ENCODE measurements at regions not wholly inside any gene's neighbourhood (a gene's known extent, or its start where the extent isn't known, plus 50 kb on each side); places are given as distances from the start of the nearest gene placed in this dataset.

DNA sequence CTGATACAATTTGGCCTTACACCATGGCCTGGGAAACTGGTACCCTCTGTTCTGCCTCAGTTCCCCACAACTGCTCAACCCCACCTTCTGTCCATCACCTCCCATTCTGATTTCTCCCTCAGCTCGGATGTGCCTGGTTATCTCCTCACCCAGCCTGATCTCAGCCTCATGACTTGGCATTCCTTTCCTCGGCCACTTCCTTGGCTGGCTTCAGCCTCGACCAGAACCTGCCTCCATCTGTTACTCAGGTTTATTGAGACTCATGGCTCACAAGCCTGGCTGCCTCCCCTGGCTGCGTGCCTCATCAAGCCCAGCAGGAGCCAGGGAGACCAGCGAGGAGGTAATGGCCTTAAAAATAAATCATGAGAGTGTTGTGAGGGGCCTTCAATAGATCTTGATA is 356.2 kb upstream of the SPRED2 start:
- TF ChIP-seq, protein P1, sequence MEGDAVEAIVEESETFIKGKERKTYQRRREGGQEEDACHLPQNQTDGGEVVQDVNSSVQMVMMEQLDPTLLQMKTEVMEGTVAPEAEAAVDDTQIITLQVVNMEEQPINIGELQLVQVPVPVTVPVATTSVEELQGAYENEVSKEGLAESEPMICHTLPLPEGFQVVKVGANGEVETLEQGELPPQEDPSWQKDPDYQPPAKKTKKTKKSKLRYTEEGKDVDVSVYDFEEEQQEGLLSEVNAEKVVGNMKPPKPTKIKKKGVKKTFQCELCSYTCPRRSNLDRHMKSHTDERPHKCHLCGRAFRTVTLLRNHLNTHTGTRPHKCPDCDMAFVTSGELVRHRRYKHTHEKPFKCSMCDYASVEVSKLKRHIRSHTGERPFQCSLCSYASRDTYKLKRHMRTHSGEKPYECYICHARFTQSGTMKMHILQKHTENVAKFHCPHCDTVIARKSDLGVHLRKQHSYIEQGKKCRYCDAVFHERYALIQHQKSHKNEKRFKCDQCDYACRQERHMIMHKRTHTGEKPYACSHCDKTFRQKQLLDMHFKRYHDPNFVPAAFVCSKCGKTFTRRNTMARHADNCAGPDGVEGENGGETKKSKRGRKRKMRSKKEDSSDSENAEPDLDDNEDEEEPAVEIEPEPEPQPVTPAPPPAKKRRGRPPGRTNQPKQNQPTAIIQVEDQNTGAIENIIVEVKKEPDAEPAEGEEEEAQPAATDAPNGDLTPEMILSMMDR (IDR thresholded peaks at IDR 0.05): no peak
- TF ChIP-seq POLR2A (IDR thresholded peaks at IDR 0.05): no peak
